ENCODE measurements at regions not wholly inside any gene's neighbourhood (a gene's known extent, or its start where the extent isn't known, plus 50 kb on each side); places are given as distances from the start of the nearest gene placed in this dataset.
A peak's percentile ranks its signal among the peaks of the same experiment; 100 is the strongest.

GRCh38 chr13:31905961-31906360 is 125.6 kb upstream of the FRY start:
- TF ChIP-seq POLR2A (IDR thresholded peaks at IDR 0.05) (no peak), CTCF (IDR thresholded peaks at IDR 0.05) (no peak)
- H3K27me3 ChIP-seq: no peaks in the 10 kb centered on the region
- no peaks in the 10 kb centered on the region for H3K36me3 ChIP-seq
- intact Hi-C loops (cut with DNase I): no loop called here
- no peaks in the 10 kb centered on the region for H3K9me3 ChIP-seq
- H3K4me1 ChIP-seq: peaks cover 0 to 5% of the 10 kb centered on the region in 2 donors
- H3K27ac ChIP-seq: no peak overlapping the region
- no peak for DNase-seq
- WGBS, 2 donors: 55 to 58% methylated on average over 11 of the region's 11 CpGs
- no peak overlapping the region for H3K4me3 ChIP-seq (replicated peaks in 1 of 3)

- H3K9me3 ChIP-seq: no peaks in the 10 kb centered on the region
- no peak overlapping the region for H3K27ac ChIP-seq
- H3K36me3 ChIP-seq: no peaks in the 10 kb centered on the region
- WGBS, 2 donors: 64% methylated on average over 4 of the region's 4 CpGs
- H3K4me3 ChIP-seq (replicated peaks in 1 of 3): no peak overlapping the region
- H3K27me3 ChIP-seq: no peaks in the 10 kb centered on the region
- intact Hi-C loops (cut with DNase I): no loop called here
- TF ChIP-seq POLR2A (IDR thresholded peaks at IDR 0.05) (no peak), CTCF (IDR thresholded peaks at IDR 0.05) (no peak)
- DNase-seq: no peak
- H3K4me1 ChIP-seq: peaks cover 0 to 5% of the 10 kb centered on the region in 2 donors
These were observed 122.7 kb upstream of the FRY start for GRCh38 chr13:31908696-31909411.

GRCh38 chr13:31909864-31910551 is 121.6 kb upstream of the FRY start:
- Histone ChIP-seq H3K27ac (no peak overlapping the region), H3K9me3 (no peaks in the 10 kb centered on the region), H3K4me1 (peaks cover 0 to 5% of the 10 kb centered on the region in 2 donors), H3K27me3 (no peaks in the 10 kb centered on the region), H3K36me3 (no peaks in the 10 kb centered on the region), H3K4me3 (replicated peaks in 1 of 3) (no peak overlapping the region)
- 17% methylated on average over 6 of the region's 6 CpGs for WGBS, 2 donors
- intact Hi-C loops (cut with DNase I): no loop called here
- peak; percentile 42 to 56 for DNase-seq
- peak; percentile 73 to 85 (median 82) for TF ChIP-seq CTCF (IDR thresholded peaks at IDR 0.05)
- no peak for TF ChIP-seq POLR2A (IDR thresholded peaks at IDR 0.05)

GRCh38 chr13:31910633-31911032 is 120.9 kb upstream of the FRY start:
- WGBS, 2 donors: 89 to 100% methylated on average over 2 of the region's 2 CpGs
- no peak overlapping the region for H3K27ac ChIP-seq
- no peak overlapping the region for H3K4me3 ChIP-seq (replicated peaks in 1 of 3)
- intact Hi-C loops (cut with DNase I): no loop called here
- no peaks in the 10 kb centered on the region for H3K9me3 ChIP-seq
- H3K4me1 ChIP-seq: peaks cover 0 to 5% of the 10 kb centered on the region in 2 donors
- no peaks in the 10 kb centered on the region for H3K36me3 ChIP-seq
- DNase-seq: no peak
- no peaks in the 10 kb centered on the region for H3K27me3 ChIP-seq
- no peak for TF ChIP-seq CTCF (IDR thresholded peaks at IDR 0.05)
- TF ChIP-seq POLR2A (IDR thresholded peaks at IDR 0.05): no peak
